H54 (cell line): ENCODE measurements at regions not wholly inside any gene's neighbourhood (a gene's known extent, or its start where the extent isn't known, plus 50 kb on each side); places are given as distances from the start of the nearest gene placed in this dataset.
"Not testable (repeated sequence)": the region's sequence is repeated elsewhere in the genome, so short reads cannot be mapped to it uniquely, and the experiment has no call there.

ENCODE experiments used
- DNase-seq: peaks from one replicate; pipeline ENCODE4 v3.0.0; 2011; ENCODE audit warnings: low spot score, mixed read lengths; ENCODE audit not compliant: insufficient read length
- FAIRE-seq: peaks from 3 replicates; lab custom pipeline; 2011; peaks lifted over from hg19 to GRCh38; lab: Jason Lieb, UNC
- POLR2A ChIP-seq: IDR thresholded peaks from 2 replicates; pipeline ENCODE4 v1.6.1; 2011; ENCODE audit warnings: low read depth, mild to moderate bottlenecking, low read length

- peak; percentile 79 for FAIRE-seq
- not testable (repeated sequence) for DNase-seq
Observed at GRCh38 chr2:187610450-187610849, 56.2 kb upstream of the TFPI start.

- DNase-seq (no peak), FAIRE-seq (no peak)
- TF ChIP-seq POLR2A, result no peak
Observed at GRCh38 chr2:187612857-187613256, 58.6 kb upstream of the TFPI start.

- no peak for FAIRE-seq
- TF ChIP-seq POLR2A, result no peak
- DNase-seq, result no peak
Observed at GRCh38 chr2:187614756-187615155, 60.5 kb upstream of the TFPI start.

DNA sequence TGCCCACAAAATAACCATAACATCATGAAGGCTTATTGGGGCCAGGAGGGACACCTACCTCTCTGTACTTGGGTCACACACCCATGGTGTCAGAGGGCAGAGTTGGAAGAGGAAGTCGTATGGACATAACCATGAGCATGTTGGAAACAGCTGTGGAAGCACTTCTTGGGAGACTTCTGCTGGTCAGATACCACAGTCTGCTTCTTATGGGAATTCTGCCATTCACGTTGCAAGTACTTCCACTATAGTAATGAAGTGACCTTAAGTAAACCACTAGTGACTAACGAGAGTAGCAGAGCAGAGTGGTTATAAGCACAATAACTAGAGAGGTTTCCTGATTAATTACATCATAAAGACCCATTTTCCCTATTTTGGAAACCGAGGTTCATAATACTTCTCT is 61.1 kb upstream of the TFPI start:
- TF ChIP-seq POLR2A, result no peak
- no peak for FAIRE-seq
- DNase-seq, result no peak

GRCh38 chr2:187615902-187616301 is 61.7 kb upstream of the TFPI start:
- no peak for DNase-seq
- no peak for TF ChIP-seq POLR2A
- FAIRE-seq, result peak; percentile 41

DNA sequence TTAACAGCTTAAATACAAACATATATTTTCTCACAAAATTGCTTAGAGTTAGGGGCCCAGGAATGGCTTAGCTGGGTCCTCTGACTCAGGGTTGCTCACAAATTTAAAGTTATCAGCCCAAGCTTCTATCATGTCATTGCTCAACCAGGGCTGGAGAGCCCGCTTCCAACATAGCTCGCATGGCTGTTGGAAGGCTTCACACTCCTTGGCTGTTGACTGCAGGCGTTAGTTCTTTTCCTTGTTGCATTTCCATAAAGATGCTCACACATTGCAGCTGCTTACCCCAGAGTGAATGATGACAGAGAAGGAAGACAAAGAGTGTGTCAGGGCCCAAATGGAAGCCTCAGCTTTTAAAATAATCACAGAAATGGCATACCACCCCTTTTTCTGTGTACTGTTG is 62.9 kb upstream of the TFPI start:
- no peak for TF ChIP-seq POLR2A
- DNase-seq (no peak), FAIRE-seq (no peak)

GRCh38 chr2:187617905-187618304 is 63.7 kb upstream of the TFPI start:
- peak; percentile 41 for FAIRE-seq
- no peak for TF ChIP-seq POLR2A
- no peak for DNase-seq

DNA sequence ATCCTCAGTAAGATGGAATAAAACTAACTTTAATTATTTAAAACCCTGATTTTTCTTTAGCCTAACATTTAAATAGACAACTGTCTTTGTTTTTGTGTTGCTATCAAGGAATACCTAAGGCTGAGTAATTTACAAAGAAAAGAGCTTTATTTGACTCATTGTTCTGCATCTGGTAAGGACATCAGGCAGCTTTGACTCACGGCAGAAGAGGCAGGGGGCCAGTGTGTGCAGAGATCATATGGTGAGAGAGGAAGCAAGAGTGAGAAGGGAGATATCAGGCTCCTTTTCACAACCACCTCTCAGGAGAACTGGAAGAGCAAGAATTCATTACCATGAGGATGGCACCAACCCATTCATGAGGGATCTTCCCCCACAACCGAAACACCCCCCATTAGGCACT is 64.6 kb upstream of the TFPI start:
- TF ChIP-seq POLR2A, result no peak
- FAIRE-seq, result peak; percentile 48
- DNase-seq, result no peak

DNA sequence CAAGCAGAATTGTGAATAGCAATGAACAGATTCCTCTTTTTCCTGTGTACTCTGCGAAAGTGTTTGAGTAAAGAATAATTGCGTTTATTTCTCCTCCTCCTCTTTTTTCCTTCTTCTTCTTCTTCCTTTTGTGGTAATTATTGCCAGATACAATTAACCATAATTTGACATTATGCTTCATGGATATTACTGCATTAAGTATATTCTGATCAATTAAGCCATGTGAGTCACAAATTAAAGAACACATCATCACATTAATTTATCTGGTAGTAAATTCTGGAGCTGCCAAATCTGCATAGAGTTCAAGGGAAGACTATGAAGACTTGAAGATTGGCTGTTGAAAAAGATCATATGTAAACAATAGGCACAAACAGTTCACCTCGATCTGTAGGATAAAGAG is 72.9 kb upstream of the TFPI start:
- DNase-seq (no peak), FAIRE-seq (peak; percentile 15)
- no peak for TF ChIP-seq POLR2A

- not testable (repeated sequence) for FAIRE-seq, DNase-seq
Observed at GRCh38 chr2:187636731-187637391, 82.6 kb upstream of the TFPI start.

GRCh38 chr2:187637392-187637740 is 83.1 kb upstream of the TFPI start:
- not testable (repeated sequence) for FAIRE-seq, DNase-seq

DNA sequence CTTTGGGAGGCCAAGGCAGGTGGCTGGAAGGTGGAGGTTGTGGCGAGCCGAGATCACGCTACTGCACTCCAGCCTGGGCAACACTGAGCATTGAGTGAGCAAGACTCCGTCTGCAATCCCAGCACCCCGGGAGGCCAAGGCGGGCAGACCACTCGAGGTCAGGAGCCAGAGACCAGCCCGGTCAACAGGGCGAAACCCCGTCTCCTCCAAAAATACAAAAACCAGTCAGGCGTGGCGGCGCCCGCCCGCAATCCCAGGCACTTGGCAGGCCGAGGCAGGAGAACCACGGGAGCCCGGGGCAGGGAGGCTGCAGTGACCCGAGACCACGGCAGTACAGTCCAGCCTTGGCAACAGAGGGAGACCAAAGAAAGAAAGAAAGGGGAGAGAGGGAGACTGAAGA is 83.5 kb upstream of the TFPI start:
- FAIRE-seq, DNase-seq: not testable (repeated sequence)

DNA sequence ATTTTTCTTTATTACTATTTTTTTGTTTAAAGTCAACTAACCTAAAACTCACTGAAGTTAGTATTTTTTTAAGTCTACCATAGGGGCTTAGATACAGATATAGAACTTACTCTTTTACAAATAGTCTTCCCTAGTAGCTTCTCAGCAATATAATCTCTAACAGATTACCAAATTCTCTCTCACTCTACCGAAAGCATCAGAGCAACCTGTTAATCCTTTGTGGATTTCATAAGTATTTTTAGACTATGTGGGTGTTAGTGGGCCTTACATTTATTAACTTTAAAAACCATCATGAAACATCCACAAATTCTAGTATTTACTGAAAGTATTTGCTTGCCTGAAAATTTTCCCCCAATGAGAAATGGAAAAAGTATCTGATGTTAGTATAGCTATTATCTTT is 84.6 kb upstream of the TFPI start:
- DNase-seq, result no peak
- no peak for FAIRE-seq
- TF ChIP-seq POLR2A, result no peak

DNA sequence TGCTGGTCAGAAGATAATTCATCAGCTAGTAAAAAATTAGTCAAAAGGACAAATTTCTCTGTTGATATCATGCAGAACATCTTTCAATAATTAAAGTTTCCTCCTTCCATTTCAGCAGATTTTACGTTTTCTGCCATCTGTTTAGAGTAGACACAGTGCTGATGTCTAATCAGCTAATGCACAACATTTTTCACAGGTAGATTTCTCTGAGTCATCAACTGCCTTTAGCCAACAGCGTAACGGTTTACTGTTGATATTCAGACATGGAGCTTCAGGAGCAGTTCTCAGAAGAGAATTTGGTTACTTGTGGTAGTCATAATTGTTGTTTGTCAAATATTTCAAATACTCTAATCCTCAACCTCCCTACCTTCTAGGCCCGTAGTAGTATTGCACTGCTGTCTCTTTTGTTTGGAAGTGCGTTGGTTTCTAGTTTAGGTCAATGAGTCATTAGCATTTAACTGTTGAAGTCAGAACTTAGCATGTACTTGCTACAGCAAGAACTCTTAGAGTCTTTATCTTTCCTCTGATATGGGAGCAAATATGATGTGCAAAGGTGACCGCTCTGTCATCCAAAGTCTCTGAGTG is 86.8 kb upstream of the TFPI start:
- no peak for DNase-seq
- FAIRE-seq, result no peak
- TF ChIP-seq POLR2A, result no peak

DNA sequence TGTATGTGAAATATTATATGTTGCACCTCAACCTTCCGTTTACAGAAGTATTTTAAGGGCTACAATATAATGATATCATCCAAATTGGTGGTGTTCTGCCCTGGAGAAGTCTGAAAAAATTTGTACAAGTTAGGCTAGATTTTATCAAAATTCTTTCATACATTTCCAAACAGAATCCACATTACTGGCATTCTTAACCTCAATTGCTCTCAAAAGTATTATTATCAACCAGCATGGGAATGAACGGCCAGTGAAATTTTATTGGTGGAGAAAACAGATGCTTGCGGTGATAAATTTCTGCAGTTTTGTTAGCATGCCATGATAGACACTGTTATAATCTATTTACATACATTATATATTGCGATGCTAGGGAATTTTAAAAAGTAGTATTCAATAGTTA is 88.3 kb upstream of the TFPI start:
- FAIRE-seq (no peak), DNase-seq (no peak)
- no peak for TF ChIP-seq POLR2A
